Endothelial cell of umbilical vein (primary cell): ENCODE measurements at regions not wholly inside any gene's neighbourhood (a gene's known extent, or its start where the extent isn't known, plus 50 kb on each side); places are given as distances from the start of the nearest gene placed in this dataset.
"Not testable (repeated sequence)": the region's sequence is repeated elsewhere in the genome, so short reads cannot be mapped to it uniquely, and the experiment has no call there.

Experiments used
- EZH2 ChIP-seq: IDR thresholded peaks from 2 replicates; pipeline ENCODE4 v1.6.1; 2012; ENCODE audit warnings: borderline replicate concordance, low read depth, mild to moderate bottlenecking, moderate library complexity, low read length, inconsistent platforms; ENCODE audit not compliant: severe bottlenecking
- POLR2AphosphoS5 ChIP-seq: IDR thresholded peaks from 2 replicates; pipeline ENCODE4 v1.6.1; 2012; ENCODE audit warnings: low read depth, mild to moderate bottlenecking, control low read depth, low read length, moderate library complexity; ENCODE audit not compliant: insufficient read depth
- TF ChIP-seq, protein P1 (sequence below), 2 donors: IDR thresholded peaks; 1 replicate in 1 of 2; 2 replicates in 1 of 2; pipeline ENCODE4 v1.5.1; 2011; ENCODE audit warnings: low read length in 2 of 2, mild to moderate bottlenecking in 2 of 2, moderate library complexity in 2 of 2, control low read depth in 1 of 2, inconsistent platforms in 1 of 2, low read depth in 1 of 2; ENCODE audit not compliant: insufficient read depth in 1 of 2; ENCODE audit errors: extremely low read depth in 1 of 2

DNA sequence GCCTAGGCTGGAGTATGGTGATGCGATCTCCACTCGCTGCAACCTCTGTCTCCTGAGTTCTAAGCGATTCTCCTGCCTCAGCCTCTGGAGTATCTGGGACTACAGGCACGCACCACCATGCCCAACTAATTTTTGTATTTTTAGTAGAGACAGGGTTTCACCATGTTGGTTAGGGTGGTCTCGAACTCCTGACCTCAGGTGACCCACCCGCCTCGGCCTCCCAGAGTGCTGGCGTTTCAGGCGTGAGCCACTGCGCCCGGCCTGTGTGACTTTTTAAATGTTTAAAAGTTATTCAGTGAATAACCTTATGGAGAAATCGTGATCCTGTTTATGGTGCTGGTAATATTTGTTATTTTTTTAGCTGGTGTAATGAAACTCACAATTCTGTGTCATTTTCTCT, 304.6 kb downstream of the PCDH7 start:
- TF ChIP-seq, protein P1, sequence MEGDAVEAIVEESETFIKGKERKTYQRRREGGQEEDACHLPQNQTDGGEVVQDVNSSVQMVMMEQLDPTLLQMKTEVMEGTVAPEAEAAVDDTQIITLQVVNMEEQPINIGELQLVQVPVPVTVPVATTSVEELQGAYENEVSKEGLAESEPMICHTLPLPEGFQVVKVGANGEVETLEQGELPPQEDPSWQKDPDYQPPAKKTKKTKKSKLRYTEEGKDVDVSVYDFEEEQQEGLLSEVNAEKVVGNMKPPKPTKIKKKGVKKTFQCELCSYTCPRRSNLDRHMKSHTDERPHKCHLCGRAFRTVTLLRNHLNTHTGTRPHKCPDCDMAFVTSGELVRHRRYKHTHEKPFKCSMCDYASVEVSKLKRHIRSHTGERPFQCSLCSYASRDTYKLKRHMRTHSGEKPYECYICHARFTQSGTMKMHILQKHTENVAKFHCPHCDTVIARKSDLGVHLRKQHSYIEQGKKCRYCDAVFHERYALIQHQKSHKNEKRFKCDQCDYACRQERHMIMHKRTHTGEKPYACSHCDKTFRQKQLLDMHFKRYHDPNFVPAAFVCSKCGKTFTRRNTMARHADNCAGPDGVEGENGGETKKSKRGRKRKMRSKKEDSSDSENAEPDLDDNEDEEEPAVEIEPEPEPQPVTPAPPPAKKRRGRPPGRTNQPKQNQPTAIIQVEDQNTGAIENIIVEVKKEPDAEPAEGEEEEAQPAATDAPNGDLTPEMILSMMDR (IDR thresholded peaks at IDR 0.05; ENCODE audit: extremely low read depth in 1 of 2, insufficient read depth in 1 of 2, low read depth in 1 of 2, low read length in 2 of 2): not testable (repeated sequence)
- TF ChIP-seq EZH2, POLR2AphosphoS5: not testable (repeated sequence)
